ENCODE measurements at regions not wholly inside any gene's neighbourhood (a gene's known extent, or its start where the extent isn't known, plus 50 kb on each side); places are given as distances from the start of the nearest gene placed in this dataset.

GRCh38 chr4:136078976-136079375, 1453.3 kb downstream of the PCDH18 start:
- no peak overlapping the region for H3K27ac ChIP-seq (ENCODE audit: low read depth in 1 of 2, low read length in 2 of 2)
- H3K27ac Mint-ChIP-seq = no peak overlapping the region
- no peaks in the 10 kb centered on the region for H3K36me3 ChIP-seq (replicated peaks in 1 of 2; ENCODE audit: control insufficient read depth in 1 of 2, insufficient read depth in 2 of 2, low read length in 2 of 2)
- H2AFZ ChIP-seq (ENCODE audit: insufficient read depth, low read depth, low read length, poor library complexity, severe bottlenecking) = no peak overlapping the region
- no peak for DNase-seq
- peaks cover 0 to 2% (median 0%) of the 10 kb centered on the region in 7 donors for H3K9me3 Mint-ChIP-seq
- H3K27me3 ChIP-seq (ENCODE audit: control insufficient read depth in 2 of 2, insufficient read depth in 2 of 2, low read length in 2 of 2) = no peaks in the 10 kb centered on the region
- H3K4me2 ChIP-seq (replicated peaks; ENCODE audit: extremely low read depth, low read length, poor library complexity, severe bottlenecking) = no peak overlapping the region
- H3K4me3 Mint-ChIP-seq = no peak overlapping the region
- no peak overlapping the region for H3K4me3 ChIP-seq (replicated peaks in 1 of 3; ENCODE audit: low read depth in 2 of 3, low read length in 3 of 3)
- intact Hi-C loops (cut with micrococcal nuclease) = no loop called here
- no peak for TF ChIP-seq CTCF (IDR thresholded peaks at IDR 0.05)
- H3K9ac ChIP-seq (ENCODE audit: insufficient read depth, low read length, poor library complexity, severe bottlenecking) = no peak overlapping the region
- WGBS (ENCODE audit: insufficient coverage) = no CpG with 5 or more reads among the region's 1 CpG
- no peaks in the 10 kb centered on the region for H3K79me2 ChIP-seq (ENCODE audit: insufficient read depth, low read length)
- H3K9me3 ChIP-seq (replicated peaks in 1 of 2; ENCODE audit: control insufficient read depth in 1 of 2, insufficient read depth in 1 of 2, low read length in 2 of 2) = no peaks in the 10 kb centered on the region
- no peaks in the 10 kb centered on the region for H3K27me3 Mint-ChIP-seq (ENCODE audit: low read depth in 3 of 3)
- H3K36me3 Mint-ChIP-seq = no peaks in the 10 kb centered on the region
- H3K4me1 ChIP-seq (ENCODE audit: control insufficient read depth in 1 of 2, insufficient read depth in 2 of 2, low read length in 2 of 2) = no peaks in the 10 kb centered on the region
- no peaks in the 10 kb centered on the region for H3K4me1 Mint-ChIP-seq
- no peaks in the 10 kb centered on the region for H4K20me1 ChIP-seq (ENCODE audit: insufficient read depth, low read length)

- Mint-ChIP-seq H3K9me3 (no peaks in the 10 kb centered on the region), H3K4me3 (no peak overlapping the region), H3K27ac (no peak overlapping the region), H3K27me3 (ENCODE audit: low read depth in 3 of 3) (no peaks in the 10 kb centered on the region), H3K36me3 (no peaks in the 10 kb centered on the region), H3K4me1 (no peaks in the 10 kb centered on the region)
- intact Hi-C loops (cut with micrococcal nuclease) = no loop called here
- no peak for DNase-seq
- H3K4me2 ChIP-seq (replicated peaks; ENCODE audit: extremely low read depth, low read length, poor library complexity, severe bottlenecking) = no peak overlapping the region
- no peaks in the 10 kb centered on the region for H4K20me1 ChIP-seq (ENCODE audit: insufficient read depth, low read length)
- H3K9me3 ChIP-seq (replicated peaks in 1 of 2; ENCODE audit: control insufficient read depth in 1 of 2, insufficient read depth in 1 of 2, low read length in 2 of 2) = no peaks in the 10 kb centered on the region
- 71% methylated on average over 5 of the region's 7 CpGs for WGBS (ENCODE audit: insufficient coverage)
- no peaks in the 10 kb centered on the region for H3K4me1 ChIP-seq (ENCODE audit: control insufficient read depth in 1 of 2, insufficient read depth in 2 of 2, low read length in 2 of 2)
- H3K27ac ChIP-seq (ENCODE audit: low read depth in 1 of 2, low read length in 2 of 2) = no peak overlapping the region
- no peak overlapping the region for H2AFZ ChIP-seq (ENCODE audit: insufficient read depth, low read depth, low read length, poor library complexity, severe bottlenecking)
- H3K9ac ChIP-seq (ENCODE audit: insufficient read depth, low read length, poor library complexity, severe bottlenecking) = no peak overlapping the region
- H3K4me3 ChIP-seq (replicated peaks in 1 of 3; ENCODE audit: low read depth in 2 of 3, low read length in 3 of 3) = no peak overlapping the region
- no peaks in the 10 kb centered on the region for H3K36me3 ChIP-seq (replicated peaks in 1 of 2; ENCODE audit: control insufficient read depth in 1 of 2, insufficient read depth in 2 of 2, low read length in 2 of 2)
- H3K27me3 ChIP-seq (ENCODE audit: control insufficient read depth in 2 of 2, insufficient read depth in 2 of 2, low read length in 2 of 2) = no peaks in the 10 kb centered on the region
- no peak for TF ChIP-seq CTCF (IDR thresholded peaks at IDR 0.05)
- H3K79me2 ChIP-seq (ENCODE audit: insufficient read depth, low read length) = no peaks in the 10 kb centered on the region
Measured at GRCh38 chr4:136056748-136057147, 1475.5 kb downstream of the PCDH18 start.
